HL-60 (cell line): ENCODE measurements at regions not wholly inside any gene's neighbourhood (a gene's known extent, or its start where the extent isn't known, plus 50 kb on each side); places are given as distances from the start of the nearest gene placed in this dataset.

Experiments used
- CTCF ChIP-seq: IDR thresholded peaks from one replicate; pipeline ENCODE4 v1.5.1; 2011; ENCODE audit warnings: low read length, control low read depth, inconsistent platforms; ENCODE audit not compliant: insufficient read depth
- POLR2AphosphoS5 ChIP-seq: IDR thresholded peaks from 2 replicates; pipeline ENCODE4 v1.6.1; 2012; ENCODE audit warnings: low read depth
- REST ChIP-seq: IDR thresholded peaks from 2 replicates; pipeline ENCODE4 v1.6.1; 2012; ENCODE audit warnings: low read depth; ENCODE audit not compliant: insufficient replicate concordance

GRCh38 chr12:115322275-115322674 lies 638.3 kb upstream of the TBX3 start:
- no peak for TF ChIP-seq POLR2AphosphoS5
- no peak for TF ChIP-seq REST
- TF ChIP-seq CTCF: no peak
